H1 (cell line): ENCODE measurements at regions not wholly inside any gene's neighbourhood (a gene's known extent, or its start where the extent isn't known, plus 50 kb on each side); places are given as distances from the start of the nearest gene placed in this dataset.

ENCODE experiments used
- CHD1 ChIP-seq: IDR thresholded peaks from 2 replicates; pipeline ENCODE4 v1.6.1; 2012; ENCODE audit warnings: low read depth, low read length, improper control_type of control experiment
- CHD2 ChIP-seq: IDR thresholded peaks from 2 replicates; pipeline ENCODE4 v1.6.1; 2012; ENCODE audit warnings: low read length, improper control_type of control experiment
- EGR1 ChIP-seq: IDR thresholded peaks from 2 replicates; pipeline ENCODE4 v1.6.1; 2011; ENCODE audit warnings: low read depth, low read length, borderline replicate concordance
- EP300 ChIP-seq, 2 experiments: IDR thresholded peaks; 1 replicate in 1 of 2; 2 replicates in 1 of 2; pipeline ENCODE4 v1.6.1; 2011 to 2012; ENCODE audit warnings: low read depth in 2 of 2, low read length in 2 of 2, mild to moderate bottlenecking in 2 of 2, borderline replicate concordance in 1 of 2, inconsistent platforms in 1 of 2, moderate library complexity in 1 of 2
- GABPA ChIP-seq: IDR thresholded peaks from 2 replicates; pipeline ENCODE4 v1.6.1; 2011; ENCODE audit warnings: mild to moderate bottlenecking, low read length, moderate library complexity, borderline replicate concordance; ENCODE audit not compliant: insufficient read depth
- GTF2F1 ChIP-seq: IDR thresholded peaks from 2 replicates; pipeline ENCODE4 v1.6.1; 2012; ENCODE audit warnings: low read depth, low read length, improper control_type of control experiment, borderline replicate concordance
- HDAC2 ChIP-seq, 2 experiments: fragments of 300-600 bp in 1 of 2; sonication (generic) in 1 of 2; IDR thresholded peaks; 2 replicates each; pipeline ENCODE4 v1.6.1; 2011 to 2012; ENCODE audit warnings: low read depth in 2 of 2, low read length in 2 of 2, mild to moderate bottlenecking in 2 of 2, moderate library complexity in 2 of 2, borderline replicate concordance in 1 of 2, inconsistent platforms in 1 of 2
- HDAC6 ChIP-seq: IDR thresholded peaks from one replicate; pipeline ENCODE4 v1.7.1; 2012; ENCODE audit warnings: low read depth, mild to moderate bottlenecking, inconsistent platforms, low read length, moderate library complexity
- JUND ChIP-seq: IDR thresholded peaks from 2 replicates; pipeline ENCODE4 v1.6.1; 2011; ENCODE audit warnings: mild to moderate bottlenecking, improper control_type of control experiment, low read length
- KDM1A ChIP-seq: fragments of 200-600, 300-600 bp; sonication (generic); IDR thresholded peaks from 2 replicates; pipeline ENCODE4 v1.7.1; 2016; ENCODE audit warnings: mild to moderate bottlenecking, low read length, borderline replicate concordance
- MAFK ChIP-seq: IDR thresholded peaks from 2 replicates; pipeline ENCODE4 v1.6.1; 2012; ENCODE audit warnings: low read depth, mild to moderate bottlenecking, improper control_type of control experiment, low read length
- RBBP5 ChIP-seq: IDR thresholded peaks from 2 replicates; pipeline ENCODE4 v1.7.1; 2012; ENCODE audit warnings: low read depth, mild to moderate bottlenecking, inconsistent platforms, low read length, moderate library complexity, borderline replicate concordance
- SIX5 ChIP-seq: IDR thresholded peaks from 2 replicates; pipeline ENCODE4 v1.6.1; 2011; ENCODE audit warnings: mild to moderate bottlenecking, low read depth, low read length
- SP2 ChIP-seq: IDR thresholded peaks from 2 replicates; pipeline ENCODE4 v1.6.1; 2012; ENCODE audit warnings: mild to moderate bottlenecking, low read length, inconsistent platforms
- SP4 ChIP-seq: IDR thresholded peaks from 2 replicates; pipeline ENCODE4 v1.6.1; 2012; ENCODE audit warnings: low read length, inconsistent platforms
- SRF ChIP-seq: IDR thresholded peaks from 2 replicates; pipeline ENCODE4 v1.6.1; 2011; ENCODE audit warnings: mild to moderate bottlenecking, low read depth, low read length, moderate library complexity
- TBP ChIP-seq: IDR thresholded peaks from 2 replicates; pipeline ENCODE4 v1.6.1; 2011; ENCODE audit warnings: low read depth, low read length, improper control_type of control experiment
- TF ChIP-seq, protein P1 (sequence below): IDR thresholded peaks from 2 replicates; pipeline ENCODE4 v1.6.1; 2012; ENCODE audit warnings: inconsistent platforms
- TF ChIP-seq, protein P2 (sequence below): IDR thresholded peaks from 2 replicates; pipeline ENCODE4 v1.6.1; 2012; ENCODE audit warnings: low read length, inconsistent platforms

DNA sequence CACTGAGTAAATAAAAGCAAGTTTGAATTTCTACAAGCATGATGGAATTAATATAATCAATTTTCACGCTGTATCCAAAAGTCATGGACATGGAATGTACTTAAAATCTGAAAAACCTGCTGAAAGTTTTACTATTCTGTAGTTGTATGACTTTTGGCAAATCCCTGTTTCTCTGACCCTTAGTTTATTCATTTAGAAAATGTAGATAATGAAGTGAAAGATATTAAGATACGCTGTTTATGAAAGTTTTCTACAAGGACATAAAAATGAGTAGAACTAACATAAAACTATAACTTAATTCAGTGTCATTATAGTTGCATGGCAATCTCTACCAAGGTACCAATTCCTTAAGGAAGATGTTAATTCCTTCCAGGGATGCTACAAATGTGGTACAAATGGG is 363.2 kb upstream of the MPDZ start (continued):
- TF ChIP-seq, protein P1, sequence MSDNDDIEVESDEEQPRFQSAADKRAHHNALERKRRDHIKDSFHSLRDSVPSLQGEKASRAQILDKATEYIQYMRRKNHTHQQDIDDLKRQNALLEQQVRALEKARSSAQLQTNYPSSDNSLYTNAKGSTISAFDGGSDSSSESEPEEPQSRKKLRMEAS: no peak
- no peak for TF ChIP-seq SRF
- TF ChIP-seq JUND: no peak
- no peak for TF ChIP-seq CHD1
- no peak for TF ChIP-seq HDAC2 (IDR thresholded peaks at IDR 0.05; ENCODE audit: borderline replicate concordance in 1 of 2, low read depth in 2 of 2, low read length in 2 of 2)
- TF ChIP-seq CHD2: no peak
- TF ChIP-seq SP2: no peak
- no peak for TF ChIP-seq RBBP5
- TF ChIP-seq, protein P2, sequence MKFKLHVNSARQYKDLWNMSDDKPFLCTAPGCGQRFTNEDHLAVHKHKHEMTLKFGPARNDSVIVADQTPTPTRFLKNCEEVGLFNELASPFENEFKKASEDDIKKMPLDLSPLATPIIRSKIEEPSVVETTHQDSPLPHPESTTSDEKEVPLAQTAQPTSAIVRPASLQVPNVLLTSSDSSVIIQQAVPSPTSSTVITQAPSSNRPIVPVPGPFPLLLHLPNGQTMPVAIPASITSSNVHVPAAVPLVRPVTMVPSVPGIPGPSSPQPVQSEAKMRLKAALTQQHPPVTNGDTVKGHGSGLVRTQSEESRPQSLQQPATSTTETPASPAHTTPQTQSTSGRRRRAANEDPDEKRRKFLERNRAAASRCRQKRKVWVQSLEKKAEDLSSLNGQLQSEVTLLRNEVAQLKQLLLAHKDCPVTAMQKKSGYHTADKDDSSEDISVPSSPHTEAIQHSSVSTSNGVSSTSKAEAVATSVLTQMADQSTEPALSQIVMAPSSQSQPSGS: no peak
- no peak for TF ChIP-seq SIX5
- no peak for TF ChIP-seq GABPA
- TF ChIP-seq EGR1: no peak
- TF ChIP-seq SP4: no peak
- TF ChIP-seq EP300 (IDR thresholded peaks at IDR 0.05; ENCODE audit: borderline replicate concordance in 1 of 2, low read depth in 2 of 2, low read length in 2 of 2): no peak
- TF ChIP-seq KDM1A: no peak
- no peak for TF ChIP-seq GTF2F1
- no peak for TF ChIP-seq TBP
- TF ChIP-seq HDAC6: no peak
- TF ChIP-seq MAFK: no peak
